ENCODE measurements at regions not wholly inside any gene's neighbourhood (a gene's known extent, or its start where the extent isn't known, plus 50 kb on each side); places are given as distances from the start of the nearest gene placed in this dataset.

GRCh38 chr3:59456852-59457485, 407.1 kb upstream of the CFAP20DC start:
- ATAC-seq, result no peak
- Histone ChIP-seq H3K27me3 (no peaks in the 10 kb centered on the region), H3K36me3 (no peaks in the 10 kb centered on the region), H3K4me3 (no peak overlapping the region), H3K27ac (no peak overlapping the region), H3K4me1 (no peaks in the 10 kb centered on the region), H3K9me3 (no peaks in the 10 kb centered on the region)
- in situ Hi-C loops (cut with MboI; ENCODE audit: low sequenced_read_pairs in 4 of 4) (no loop called here), intact Hi-C loops (cut with DNase I; ENCODE audit: low total_unique reads) (no loop called here)
- TF ChIP-seq POLR2A (IDR thresholded peaks at IDR 0.05), result no peak
- TF ChIP-seq, protein P1, sequence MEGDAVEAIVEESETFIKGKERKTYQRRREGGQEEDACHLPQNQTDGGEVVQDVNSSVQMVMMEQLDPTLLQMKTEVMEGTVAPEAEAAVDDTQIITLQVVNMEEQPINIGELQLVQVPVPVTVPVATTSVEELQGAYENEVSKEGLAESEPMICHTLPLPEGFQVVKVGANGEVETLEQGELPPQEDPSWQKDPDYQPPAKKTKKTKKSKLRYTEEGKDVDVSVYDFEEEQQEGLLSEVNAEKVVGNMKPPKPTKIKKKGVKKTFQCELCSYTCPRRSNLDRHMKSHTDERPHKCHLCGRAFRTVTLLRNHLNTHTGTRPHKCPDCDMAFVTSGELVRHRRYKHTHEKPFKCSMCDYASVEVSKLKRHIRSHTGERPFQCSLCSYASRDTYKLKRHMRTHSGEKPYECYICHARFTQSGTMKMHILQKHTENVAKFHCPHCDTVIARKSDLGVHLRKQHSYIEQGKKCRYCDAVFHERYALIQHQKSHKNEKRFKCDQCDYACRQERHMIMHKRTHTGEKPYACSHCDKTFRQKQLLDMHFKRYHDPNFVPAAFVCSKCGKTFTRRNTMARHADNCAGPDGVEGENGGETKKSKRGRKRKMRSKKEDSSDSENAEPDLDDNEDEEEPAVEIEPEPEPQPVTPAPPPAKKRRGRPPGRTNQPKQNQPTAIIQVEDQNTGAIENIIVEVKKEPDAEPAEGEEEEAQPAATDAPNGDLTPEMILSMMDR (IDR thresholded peaks at IDR 0.05 in 4 of 5, conservative IDR thresholded peaks at IDR 0.05 in 1 of 5), result no peak
- no peak for DNase-seq

GRCh38 chr3:59451800-59452746, 402.2 kb upstream of the CFAP20DC start:
- Histone ChIP-seq H3K9me3 (no peaks in the 10 kb centered on the region), H3K36me3 (no peaks in the 10 kb centered on the region), H3K27ac (no peak overlapping the region), H3K27me3 (no peaks in the 10 kb centered on the region), H3K4me3 (no peak overlapping the region), H3K4me1 (no peaks in the 10 kb centered on the region)
- ATAC-seq, result no peak
- TF ChIP-seq, protein P1 (IDR thresholded peaks at IDR 0.05 in 4 of 5, conservative IDR thresholded peaks at IDR 0.05 in 1 of 5), result no peak
- TF ChIP-seq POLR2A (IDR thresholded peaks at IDR 0.05), result no peak
- intact Hi-C loops (cut with DNase I; ENCODE audit: low total_unique reads) (no loop called here), in situ Hi-C loops (cut with MboI; ENCODE audit: low sequenced_read_pairs in 4 of 4) (no loop called here)
- no peak for DNase-seq

GRCh38 chr3:59450946-59451763, 401.3 kb upstream of the CFAP20DC start:
- Histone ChIP-seq H3K9me3 (no peaks in the 10 kb centered on the region), H3K27me3 (no peaks in the 10 kb centered on the region), H3K4me3 (no peak overlapping the region), H3K36me3 (no peaks in the 10 kb centered on the region), H3K27ac (no peak overlapping the region), H3K4me1 (no peaks in the 10 kb centered on the region)
- no peak for DNase-seq
- in situ Hi-C loops (cut with MboI; ENCODE audit: low sequenced_read_pairs in 4 of 4), result no loop called here
- TF ChIP-seq POLR2A (IDR thresholded peaks at IDR 0.05), result no peak
- TF ChIP-seq, protein P1 (IDR thresholded peaks at IDR 0.05 in 4 of 5, conservative IDR thresholded peaks at IDR 0.05 in 1 of 5), result no peak
- no peak for ATAC-seq
- intact Hi-C loops (cut with DNase I; ENCODE audit: low total_unique reads), result no loop called here

- Histone ChIP-seq H3K36me3 (no peaks in the 10 kb centered on the region), H3K27ac (no peak overlapping the region), H3K27me3 (no peaks in the 10 kb centered on the region), H3K4me3 (no peak overlapping the region), H3K4me1 (no peaks in the 10 kb centered on the region), H3K9me3 (no peaks in the 10 kb centered on the region)
- intact Hi-C loops (cut with DNase I; ENCODE audit: low total_unique reads) (no loop called here), in situ Hi-C loops (cut with MboI; ENCODE audit: low sequenced_read_pairs in 4 of 4) (no loop called here)
- DNase-seq (no peak), ATAC-seq (no peak)
- no peak for TF ChIP-seq POLR2A (IDR thresholded peaks at IDR 0.05)
- TF ChIP-seq, protein P1 (IDR thresholded peaks at IDR 0.05 in 4 of 5, conservative IDR thresholded peaks at IDR 0.05 in 1 of 5), result no peak
Observed at GRCh38 chr3:59450437-59450836, 400.6 kb upstream of the CFAP20DC start.

All from gastrocnemius medialis (tissue), 4 donors.